Omental fat pad (tissue), 3 donors: ENCODE measurements at regions not wholly inside any gene's neighbourhood (a gene's known extent, or its start where the extent isn't known, plus 50 kb on each side); places are given as distances from the start of the nearest gene placed in this dataset.

Source experiments
- ATAC-seq: fragments of 150-250 bp; one replicate; pipeline ENCODE4 v1.9.1; 2016; ENCODE audit warnings: mild to moderate bottlenecking, moderate library complexity; ENCODE audit not compliant: low FRiP score
- DNase-seq: peaks from one replicate; pipeline ENCODE4 v3.0.0-alpha.2; 2019; ENCODE audit warnings: low spot score
- CTCF ChIP-seq, 3 donors: fragments of 450-650 bp; IDR thresholded peaks; one replicate each; pipeline ENCODE4 v1.5.1; 2016 to 2017; ENCODE audit warnings: antibody characterized with exemption in 3 of 3, mild to moderate bottlenecking in 3 of 3, moderate library complexity in 2 of 3

- no peak for TF ChIP-seq CTCF (IDR thresholded peaks at IDR 0.05)
- no peak for DNase-seq
- no peak for ATAC-seq
Measured at GRCh38 chr17:69761011-69761410, 314.0 kb upstream of the KCNJ16 start.

DNA sequence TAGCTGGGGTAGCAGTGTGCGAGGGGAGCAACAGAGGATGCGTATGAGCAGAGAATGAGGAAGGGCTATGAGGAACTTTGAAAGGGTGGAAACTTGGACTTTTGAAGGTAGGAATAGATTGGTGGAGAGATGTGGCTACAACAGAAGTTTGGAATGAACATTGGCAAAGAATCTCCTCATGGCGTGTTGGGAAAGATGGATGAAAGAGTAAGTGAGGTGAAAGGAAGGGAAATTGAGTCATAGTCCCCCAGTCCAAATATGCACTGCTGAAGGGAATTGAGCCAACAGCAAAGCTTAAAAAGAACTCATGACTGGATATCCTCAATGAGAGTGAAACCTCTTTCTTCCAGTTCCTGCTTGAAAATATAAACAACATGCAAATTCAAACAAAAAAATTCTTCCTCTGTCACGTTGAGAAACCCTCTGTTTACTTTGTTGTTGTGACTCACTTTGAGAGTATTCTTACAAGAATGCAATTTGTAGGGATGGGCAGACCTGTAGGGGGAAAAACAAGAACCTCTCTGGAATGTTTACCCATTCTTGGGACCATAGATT, 313.2 kb upstream of the KCNJ16 start:
- no peak for TF ChIP-seq CTCF (IDR thresholded peaks at IDR 0.05)
- ATAC-seq (peak; percentile 45), DNase-seq (no peak)

DNA sequence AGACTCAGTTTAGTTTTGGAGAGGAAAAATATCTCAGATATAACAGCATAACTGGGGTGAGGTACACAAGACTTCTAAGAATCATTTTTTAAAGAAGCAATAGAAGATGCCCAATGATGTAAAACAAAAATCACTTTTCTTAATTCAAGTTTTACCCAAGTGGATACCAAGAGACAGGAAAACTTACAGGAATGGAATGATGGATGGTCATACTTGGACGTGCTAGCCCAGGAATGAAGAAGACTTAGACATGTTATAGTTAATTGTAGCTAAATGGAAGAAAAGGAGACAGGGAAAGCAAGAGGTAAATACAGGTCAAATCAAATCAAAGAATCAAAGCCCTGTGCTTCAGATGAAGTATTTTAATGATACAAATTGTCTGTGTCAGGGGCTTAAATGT, 312.7 kb upstream of the KCNJ16 start:
- no peak for DNase-seq
- TF ChIP-seq CTCF (IDR thresholded peaks at IDR 0.05) = no peak
- ATAC-seq = no peak

- TF ChIP-seq CTCF (IDR thresholded peaks at IDR 0.05) = no peak
- no peak for DNase-seq
Measured at GRCh38 chr17:69762766-69763165, 312.3 kb upstream of the KCNJ16 start.

DNA sequence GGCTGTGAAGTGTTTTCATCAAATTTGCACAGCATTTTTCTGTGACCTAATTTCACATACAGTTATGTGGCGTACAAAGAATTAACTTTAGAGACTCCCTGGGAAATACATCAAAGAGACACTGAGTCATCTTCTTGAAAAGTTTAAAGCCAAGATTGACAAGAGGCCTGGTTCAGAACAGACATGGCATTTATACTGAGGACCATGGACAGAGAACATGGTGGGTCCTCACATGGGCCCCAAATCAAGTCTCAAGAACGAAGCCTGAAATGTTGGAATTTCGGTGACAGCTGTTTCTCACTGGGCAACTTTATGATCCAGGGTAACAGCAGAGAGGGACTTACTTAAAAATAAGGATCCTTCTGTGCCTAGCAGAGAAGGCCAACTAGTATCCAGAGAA, 311.5 kb upstream of the KCNJ16 start:
- ATAC-seq = peak; percentile 48
- TF ChIP-seq CTCF (IDR thresholded peaks at IDR 0.05) = no peak
- no peak for DNase-seq

More at GRCh38 chr17:69762766-69763165, 312.3 kb upstream of the KCNJ16 start:
- ATAC-seq = no peak

- TF ChIP-seq CTCF (IDR thresholded peaks at IDR 0.05) = no peak
- ATAC-seq = peak; percentile 11
- no peak for DNase-seq
Measured at GRCh38 chr17:69764146-69764545, 310.9 kb upstream of the KCNJ16 start.

GRCh38 chr17:69769050-69769449, 306.0 kb upstream of the KCNJ16 start:
- no peak for ATAC-seq
- DNase-seq = no peak
- no peak for TF ChIP-seq CTCF (IDR thresholded peaks at IDR 0.05)
